Muscle layer of colon (tissue), 2 donors: ENCODE measurements at regions not wholly inside any gene's neighbourhood (a gene's known extent, or its start where the extent isn't known, plus 50 kb on each side); places are given as distances from the start of the nearest gene placed in this dataset.

Experiments
- H3K27ac ChIP-seq: one replicate; pipeline ENCODE4 v1.7.0; 2013; ENCODE audit warnings: low read depth, mild to moderate bottlenecking, low read length, moderate library complexity
- H3K27me3 ChIP-seq, 2 donors: one replicate each; pipeline ENCODE4 v1.7.0; 2013; ENCODE audit warnings: low read length in 2 of 2, mild to moderate bottlenecking in 2 of 2; ENCODE audit not compliant: insufficient read depth in 2 of 2, control insufficient read depth in 1 of 2
- H3K36me3 ChIP-seq: one replicate; pipeline ENCODE4 v1.7.0; 2013; ENCODE audit warnings: mild to moderate bottlenecking, low read length; ENCODE audit not compliant: insufficient read depth
- H3K4me1 ChIP-seq: one replicate; pipeline ENCODE4 v1.7.0; 2013; ENCODE audit warnings: mild to moderate bottlenecking, low read length; ENCODE audit not compliant: insufficient read depth
- H3K4me3 ChIP-seq, 2 donors: one replicate each; pipeline ENCODE4 v1.7.0; 2013; ENCODE audit warnings: low read length in 2 of 2, low read depth in 1 of 2, mild to moderate bottlenecking in 1 of 2, moderate library complexity in 1 of 2
- H3K9ac ChIP-seq: one replicate; pipeline ENCODE4 v1.7.0; 2013; ENCODE audit warnings: low read length
- H3K9me3 ChIP-seq: one replicate; pipeline ENCODE4 v1.7.0; 2013; ENCODE audit warnings: mild to moderate bottlenecking, low read length
- donor health status: abdominal sarcoma.
- donor health status: Adenocarcinoma of cecum.

DNA sequence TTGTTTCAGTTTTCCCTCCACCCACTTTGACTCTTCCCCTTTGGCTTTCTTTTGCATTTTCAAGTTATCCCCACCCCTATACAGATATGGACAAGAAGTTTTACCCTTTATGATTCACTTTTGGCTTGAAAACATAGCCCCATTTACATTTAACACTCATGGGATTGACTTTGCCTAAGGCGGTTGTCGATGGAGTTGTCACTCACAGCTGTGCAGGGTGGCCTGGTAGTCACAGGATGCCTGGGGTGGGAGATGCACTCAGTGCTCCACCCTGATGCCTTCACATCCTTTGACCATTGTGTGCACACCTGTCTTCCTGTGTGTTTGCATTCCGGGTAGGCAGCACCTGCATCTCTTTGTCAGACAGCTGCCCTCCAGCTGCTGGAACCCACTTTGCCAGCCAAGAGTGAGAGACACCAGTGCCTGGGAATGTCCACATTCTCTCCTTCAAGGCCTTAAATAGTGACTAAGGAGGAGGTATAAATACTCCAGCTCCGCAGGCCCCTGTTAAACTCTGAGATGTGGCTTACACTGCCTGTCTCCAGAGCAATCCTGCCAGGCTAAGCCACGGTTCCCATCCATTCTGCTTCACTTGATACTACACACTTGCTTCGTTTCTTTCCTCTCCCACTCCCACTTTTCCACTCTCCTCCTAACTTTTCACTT lies 191.5 kb upstream of the SLC24A5 start:
- Histone ChIP-seq H3K36me3 (no peaks in the 10 kb centered on the region), H3K9ac (no peak overlapping the region), H3K27me3 (no peaks in the 10 kb centered on the region), H3K27ac (no peak overlapping the region), H3K4me3 (no peak overlapping the region), H3K4me1 (no peaks in the 10 kb centered on the region), H3K9me3 (no peaks in the 10 kb centered on the region)

DNA sequence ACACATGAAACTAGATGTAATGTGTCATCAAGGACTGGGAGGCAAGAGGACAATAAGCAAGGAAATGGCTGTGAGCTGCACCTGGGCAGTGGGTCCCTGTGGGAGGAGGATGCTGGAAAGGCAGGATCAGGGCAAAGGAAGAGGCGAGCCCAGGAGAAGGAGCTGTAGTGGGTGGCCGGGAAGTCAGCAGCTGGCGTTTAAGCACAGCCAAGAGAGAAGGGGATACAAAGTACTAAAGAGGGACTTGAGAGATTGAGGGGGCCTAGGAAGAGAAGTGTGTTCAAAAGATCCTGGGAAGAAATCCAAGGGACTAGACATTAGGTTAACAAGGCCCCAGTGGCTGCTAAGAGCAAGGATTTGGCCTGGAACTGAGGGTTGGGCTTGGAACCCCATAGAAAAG lies 188.5 kb upstream of the SLC24A5 start:
- Histone ChIP-seq H3K4me1 (no peaks in the 10 kb centered on the region), H3K27ac (no peak overlapping the region), H3K9ac (no peak overlapping the region), H3K9me3 (no peaks in the 10 kb centered on the region), H3K36me3 (no peaks in the 10 kb centered on the region), H3K4me3 (no peak overlapping the region), H3K27me3 (no peaks in the 10 kb centered on the region)

DNA sequence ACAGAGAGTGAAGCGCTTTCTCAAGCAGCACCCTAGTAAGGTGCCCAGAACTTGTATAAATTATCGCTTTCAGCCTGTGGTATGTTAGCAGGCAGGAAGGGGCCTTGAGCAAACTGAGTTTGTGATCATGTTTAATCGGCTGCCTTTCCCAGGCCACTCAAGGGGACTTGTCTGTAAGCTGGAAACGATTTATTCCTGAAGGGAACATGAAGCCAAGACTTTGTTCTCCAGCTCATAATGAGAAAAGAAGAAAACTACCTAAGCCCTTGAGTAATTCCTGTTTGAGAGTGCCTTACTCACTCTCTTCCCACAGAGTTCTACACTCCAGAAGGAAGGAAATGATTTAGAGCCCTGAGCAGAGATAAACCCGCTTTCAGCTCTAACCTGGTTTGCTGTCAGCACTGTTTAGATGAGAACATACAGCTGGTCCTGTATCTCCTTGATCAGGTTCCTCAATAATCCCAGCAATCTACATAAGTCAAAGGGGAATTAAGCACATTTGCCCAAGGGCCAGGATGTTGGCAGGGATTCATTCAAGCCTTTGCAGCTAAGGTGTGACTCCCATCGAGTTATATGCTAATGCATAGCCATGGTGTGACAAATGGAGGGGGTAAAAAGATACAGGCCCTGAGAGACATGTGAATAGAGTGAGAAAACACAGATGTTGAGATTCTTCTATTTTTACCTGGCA lies 187.7 kb upstream of the SLC24A5 start:
- no peak overlapping the region for H3K4me3 ChIP-seq
- no peak overlapping the region for H3K9ac ChIP-seq
- H3K27me3 ChIP-seq, result no peaks in the 10 kb centered on the region
- no peaks in the 10 kb centered on the region for H3K36me3 ChIP-seq
- H3K9me3 ChIP-seq, result no peaks in the 10 kb centered on the region
- no peaks in the 10 kb centered on the region for H3K4me1 ChIP-seq
- H3K27ac ChIP-seq, result no peak overlapping the region

DNA sequence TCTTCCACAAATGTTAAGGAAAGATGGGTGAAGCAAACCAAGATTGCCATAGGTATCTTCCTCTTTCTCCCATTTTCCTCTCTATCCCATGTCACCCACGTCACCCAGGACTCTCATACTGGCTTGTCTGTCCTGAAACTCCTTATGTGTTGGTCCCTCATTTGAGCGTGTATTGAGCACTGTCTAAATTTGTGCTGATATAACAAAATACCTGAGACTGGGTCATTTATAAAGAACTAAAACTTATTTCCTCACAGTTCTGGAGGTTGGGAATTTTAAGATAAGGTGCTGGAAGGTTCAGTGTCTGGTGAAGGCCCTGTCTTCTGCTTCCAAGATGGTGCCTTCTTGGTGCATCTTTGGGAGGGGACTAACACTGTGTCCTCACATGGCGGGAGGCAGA lies 186.9 kb upstream of the SLC24A5 start:
- Histone ChIP-seq H3K9ac (no peak overlapping the region), H3K27me3 (no peaks in the 10 kb centered on the region), H3K36me3 (no peaks in the 10 kb centered on the region), H3K27ac (no peak overlapping the region), H3K9me3 (no peaks in the 10 kb centered on the region), H3K4me3 (no peak overlapping the region), H3K4me1 (no peaks in the 10 kb centered on the region)

DNA sequence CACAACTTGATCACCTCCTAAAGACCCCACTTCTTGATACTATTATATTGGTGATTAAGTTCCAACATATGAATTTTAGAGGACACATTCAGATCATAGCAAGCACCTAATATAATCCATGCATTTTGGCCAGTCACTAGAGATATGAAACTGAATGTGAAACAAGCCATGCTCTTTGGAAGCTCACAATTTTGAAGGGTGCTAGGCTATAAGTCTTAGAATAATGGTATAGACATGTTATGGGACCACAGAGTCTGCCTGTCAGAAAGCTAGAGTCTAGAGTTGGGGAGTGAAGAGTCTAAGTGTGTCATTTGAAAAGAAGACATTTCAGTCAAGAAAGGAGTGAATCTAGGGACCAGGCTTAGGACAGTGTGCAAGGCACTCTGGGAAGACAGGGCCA lies 186.4 kb upstream of the SLC24A5 start:
- Histone ChIP-seq H3K27me3 (no peaks in the 10 kb centered on the region), H3K27ac (no peak overlapping the region), H3K9ac (no peak overlapping the region), H3K9me3 (no peaks in the 10 kb centered on the region), H3K4me1 (no peaks in the 10 kb centered on the region), H3K4me3 (no peak overlapping the region), H3K36me3 (no peaks in the 10 kb centered on the region)

DNA sequence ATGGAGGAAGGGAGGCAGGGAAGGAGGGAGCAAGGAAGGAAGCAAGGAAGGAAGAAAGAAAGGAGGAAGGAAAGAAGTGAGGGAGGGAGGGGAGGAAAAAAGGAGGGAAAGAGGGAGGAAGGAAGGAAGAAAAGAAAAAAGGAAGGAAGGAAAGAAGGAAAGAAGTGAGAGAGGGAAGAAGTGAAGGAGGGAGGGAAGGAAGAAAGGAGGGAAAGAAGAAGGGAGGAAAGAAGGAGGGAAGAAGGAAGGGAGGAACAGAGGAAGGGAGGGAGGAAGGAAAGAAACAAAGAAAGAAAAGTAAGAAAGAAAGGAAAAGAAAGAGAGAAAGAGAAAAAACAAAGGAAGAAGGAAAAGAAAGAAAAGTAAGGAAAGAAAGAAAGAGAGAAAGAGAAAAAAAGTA lies 183.0 kb upstream of the SLC24A5 start:
- Histone ChIP-seq H3K4me1 (no peaks in the 10 kb centered on the region), H3K27ac (no peak overlapping the region), H3K27me3 (no peaks in the 10 kb centered on the region), H3K9ac (no peak overlapping the region), H3K4me3 (no peak overlapping the region), H3K36me3 (no peaks in the 10 kb centered on the region), H3K9me3 (no peaks in the 10 kb centered on the region)

DNA sequence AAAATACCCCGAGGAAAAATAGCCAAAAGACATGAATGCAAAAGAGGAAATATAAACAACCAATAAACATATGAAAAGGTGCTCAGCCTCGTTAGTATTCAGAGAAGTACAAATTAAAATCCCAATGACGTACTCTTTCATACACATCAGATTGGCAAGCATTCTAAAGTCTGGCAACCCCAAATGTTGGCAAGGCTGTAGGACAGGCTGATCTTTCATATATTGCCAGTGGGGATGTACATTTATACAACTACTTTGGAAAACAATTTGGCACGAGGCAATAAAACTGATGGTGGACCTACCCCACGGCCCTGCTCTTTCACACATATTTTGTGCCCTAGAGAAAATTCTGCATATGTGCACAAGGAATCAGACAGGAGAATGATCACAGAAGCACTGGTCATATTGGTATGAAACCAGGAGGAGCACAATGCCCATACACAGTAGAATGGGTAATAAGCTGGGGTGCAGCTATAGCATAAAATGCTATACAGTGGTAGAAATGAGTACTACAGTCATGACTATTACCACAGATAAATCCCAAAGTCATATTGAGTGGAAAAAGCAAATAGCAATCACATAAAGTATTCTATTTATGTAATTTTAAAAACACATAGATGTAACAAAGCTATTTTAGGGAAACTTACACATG lies 176.0 kb upstream of the SLC24A5 start:
- no peaks in the 10 kb centered on the region for H3K36me3 ChIP-seq
- no peaks in the 10 kb centered on the region for H3K4me1 ChIP-seq
- no peaks in the 10 kb centered on the region for H3K9me3 ChIP-seq
- no peak overlapping the region for H3K4me3 ChIP-seq
- H3K27ac ChIP-seq, result no peak overlapping the region
- no peak overlapping the region for H3K9ac ChIP-seq
- no peaks in the 10 kb centered on the region for H3K27me3 ChIP-seq

DNA sequence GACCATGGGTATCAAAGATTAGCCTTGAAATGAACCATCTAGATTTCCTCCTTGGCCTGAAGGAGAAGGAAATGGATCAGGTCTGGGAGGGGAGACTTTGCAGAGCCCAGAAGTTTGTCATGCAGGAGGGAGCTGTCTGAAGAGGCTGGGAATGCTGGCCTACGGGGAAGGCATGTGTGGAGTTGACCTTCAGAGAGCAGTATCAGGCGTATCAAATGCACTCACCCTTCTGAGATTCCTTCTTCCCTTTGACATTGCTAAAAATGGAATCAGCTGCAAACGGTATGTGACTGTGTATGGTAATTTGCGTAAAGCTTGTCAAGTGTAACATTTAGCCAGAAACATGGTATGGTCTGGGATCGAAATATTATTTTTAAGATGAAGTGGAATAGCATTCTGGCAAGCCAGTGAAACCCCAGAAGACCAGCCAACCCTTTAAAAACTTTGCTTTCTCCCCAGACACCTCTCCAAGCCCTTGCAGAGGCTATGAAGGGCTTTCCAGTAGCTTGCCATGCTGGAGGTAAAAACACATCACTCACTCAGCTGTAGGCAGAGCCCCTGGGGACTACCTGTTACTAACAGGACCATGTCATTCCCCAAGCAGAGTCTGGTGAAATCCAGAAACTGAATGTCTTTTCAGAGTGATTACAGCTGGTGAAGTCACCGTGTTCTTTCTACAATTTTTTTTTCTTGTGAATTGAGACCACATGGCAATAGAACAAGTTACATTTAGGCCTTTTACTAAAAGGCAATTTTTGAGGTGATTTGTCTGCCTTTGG lies 174.7 kb upstream of the SLC24A5 start:
- Histone ChIP-seq H3K27ac (no peak overlapping the region), H3K4me1 (no peaks in the 10 kb centered on the region), H3K9me3 (no peaks in the 10 kb centered on the region), H3K4me3 (no peak overlapping the region), H3K9ac (no peak overlapping the region), H3K27me3 (no peaks in the 10 kb centered on the region), H3K36me3 (no peaks in the 10 kb centered on the region)

DNA sequence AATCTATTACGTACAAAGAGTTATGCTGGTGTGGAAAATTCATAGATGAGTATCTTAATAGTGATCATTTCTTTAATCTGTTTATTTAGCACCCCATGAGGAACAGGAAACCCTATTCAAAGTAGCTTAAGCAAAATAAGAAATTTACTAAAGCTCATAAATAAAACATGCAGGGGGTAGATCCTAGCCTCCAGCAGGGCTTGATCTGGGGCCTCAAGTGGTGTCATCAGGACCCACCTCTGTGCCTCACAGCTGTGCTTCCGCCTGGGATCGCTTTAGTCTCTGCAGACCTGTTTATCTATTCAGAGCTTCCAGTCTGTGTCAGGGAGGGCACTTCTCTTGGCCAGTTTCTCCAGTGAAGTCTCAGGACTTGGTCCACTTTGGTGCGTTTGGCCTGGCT lies 171.0 kb upstream of the SLC24A5 start:
- Histone ChIP-seq H3K27ac (no peak overlapping the region), H3K9ac (no peak overlapping the region), H3K4me1 (no peaks in the 10 kb centered on the region), H3K36me3 (no peaks in the 10 kb centered on the region), H3K27me3 (no peaks in the 10 kb centered on the region), H3K9me3 (no peaks in the 10 kb centered on the region), H3K4me3 (no peak overlapping the region)

DNA sequence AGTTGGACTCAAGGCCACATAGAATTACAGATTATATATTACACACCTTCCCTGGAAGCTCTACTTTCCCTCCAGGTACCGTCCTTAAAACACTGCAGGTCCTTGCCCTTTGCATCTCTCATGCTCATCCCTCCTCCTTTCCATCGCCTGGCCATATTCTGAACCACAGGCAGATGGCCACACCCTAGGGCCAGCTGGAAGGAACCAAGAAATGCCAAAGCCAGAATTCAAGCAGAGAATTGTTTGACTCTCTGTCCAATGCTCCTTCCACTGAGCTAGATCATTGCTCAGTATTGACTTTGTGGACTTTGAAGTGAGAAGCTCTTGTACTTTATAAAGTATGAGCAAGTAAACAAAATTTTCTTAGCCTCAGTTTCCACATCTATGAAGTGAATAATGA lies 170.3 kb upstream of the SLC24A5 start:
- no peak overlapping the region for H3K9ac ChIP-seq
- no peaks in the 10 kb centered on the region for H3K27me3 ChIP-seq
- no peak overlapping the region for H3K27ac ChIP-seq
- no peaks in the 10 kb centered on the region for H3K9me3 ChIP-seq
- H3K4me1 ChIP-seq, result no peaks in the 10 kb centered on the region
- H3K36me3 ChIP-seq, result no peaks in the 10 kb centered on the region
- H3K4me3 ChIP-seq, result no peak overlapping the region

DNA sequence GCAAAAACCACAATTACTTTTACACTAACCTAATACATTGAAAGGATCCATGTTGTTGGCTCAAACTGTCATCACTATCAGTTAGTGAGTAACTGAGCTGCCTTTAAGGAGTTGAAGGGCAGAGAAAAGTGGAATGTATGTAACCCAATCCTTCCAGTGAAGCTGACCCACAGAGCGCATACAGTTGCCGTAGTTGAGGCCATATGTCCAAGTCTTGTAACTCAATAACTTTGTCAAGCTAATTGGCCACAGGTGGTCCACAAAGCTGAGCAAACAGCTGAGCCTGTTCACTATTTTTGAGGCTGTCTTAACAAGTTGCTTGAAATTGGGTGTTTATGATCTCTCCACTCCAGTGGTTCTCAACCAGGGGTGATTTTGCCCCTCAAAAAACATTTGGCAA lies 169.0 kb upstream of the SLC24A5 start:
- no peak overlapping the region for H3K27ac ChIP-seq
- no peaks in the 10 kb centered on the region for H3K27me3 ChIP-seq
- H3K36me3 ChIP-seq, result no peaks in the 10 kb centered on the region
- no peaks in the 10 kb centered on the region for H3K9me3 ChIP-seq
- no peaks in the 10 kb centered on the region for H3K4me1 ChIP-seq
- no peak overlapping the region for H3K4me3 ChIP-seq
- H3K9ac ChIP-seq, result no peak overlapping the region
